HEK293 (cell line): ENCODE measurements at regions not wholly inside any gene's neighbourhood (a gene's known extent, or its start where the extent isn't known, plus 50 kb on each side); places are given as distances from the start of the nearest gene placed in this dataset.

Experiments used
- CTCF ChIA-PET: fragments of 350-600 bp; formaldehyde crosslinking; extraction: SDS; loops from one replicate; lab custom pipeline; 2021; ENCODE audit warnings: antibody characterized with exemption; lab: Yijun Ruan, JAX
- POLR2A ChIA-PET: fragments of 300-600 bp; formaldehyde crosslinking; extraction: SDS; loops from one replicate; lab custom pipeline; 2020; ENCODE audit warnings: antibody characterized with exemption, inconsistent platforms; lab: Yijun Ruan, JAX
- H3K27ac ChIP-seq: fragments of 200-500 bp; sonication (Bioruptor generic); 2 replicates; pipeline ENCODE4 v1.5.1; 2014; ENCODE audit warnings: low read depth, low read length, control low read depth, inconsistent platforms; ENCODE audit errors: extremely low read depth
- H3K36me3 ChIP-seq, 2 experiments: fragments of 200-500 bp in 1 of 2; sonication (Bioruptor generic) in 1 of 2; 1 replicate in 1 of 2; 2 replicates in 1 of 2; pipeline ENCODE4 v1.5.1; 2014 to 2017; ENCODE audit warnings: inconsistent platforms in 2 of 2, low read length in 2 of 2; ENCODE audit not compliant: control insufficient read depth in 2 of 2, insufficient read depth in 1 of 2
- H3K4me1 ChIP-seq: fragments of 200-500 bp; sonication (Bioruptor generic); 2 replicates; pipeline ENCODE4 v1.5.1; 2014; ENCODE audit warnings: mild to moderate bottlenecking, low read length, inconsistent platforms; ENCODE audit not compliant: control insufficient read depth, insufficient read depth
- H3K4me3 ChIP-seq: 2 replicates; pipeline ENCODE4 v1.5.1; 2011; ENCODE audit warnings: low read depth, mild to moderate bottlenecking, control low read depth, low read length, moderate library complexity
- H3K9me3 ChIP-seq: fragments of 200-500 bp; sonication (Bioruptor generic); 2 replicates; pipeline ENCODE4 v1.5.1; 2014; ENCODE audit warnings: low read depth, low read length, inconsistent platforms; ENCODE audit not compliant: control insufficient read depth, insufficient read depth
- ATF2 ChIP-seq: fragments of 450-650 bp; formaldehyde crosslinking; IDR thresholded peaks from 2 replicates; pipeline ENCODE4 v1.5.1; 2016; ENCODE audit warnings: missing biosample characterization, missing genetic modification characterization, low read depth
- BCL11A ChIP-seq: fragments of 450-650 bp; formaldehyde crosslinking; IDR thresholded peaks from 2 replicates; pipeline ENCODE4 v1.5.1; 2016; ENCODE audit warnings: low read depth, missing biosample characterization, missing genetic modification characterization
- GLI2 ChIP-seq: fragments of 450-650 bp; formaldehyde crosslinking; IDR thresholded peaks from 2 replicates; pipeline ENCODE4; 2017; ENCODE audit warnings: missing biosample characterization, missing genetic modification characterization, low read depth, borderline replicate concordance
- MYNN ChIP-seq: fragments of 450-650 bp; formaldehyde crosslinking; IDR thresholded peaks from 2 replicates; pipeline ENCODE4 v1.5.1; 2016; ENCODE audit warnings: missing biosample characterization, missing genetic modification characterization, borderline replicate concordance
- MZF1 ChIP-seq: fragments of 450-650 bp; formaldehyde crosslinking; IDR thresholded peaks from 2 replicates; pipeline ENCODE4 v1.5.1; 2017; ENCODE audit warnings: missing biosample characterization, missing genetic modification characterization, borderline replicate concordance
- SP2 ChIP-seq: fragments of 450-650 bp; formaldehyde crosslinking; IDR thresholded peaks from 2 replicates; pipeline ENCODE4 v1.5.1; 2016; ENCODE audit warnings: missing biosample characterization, missing genetic modification characterization
- YY2 ChIP-seq: fragments of 450-650 bp; formaldehyde crosslinking; IDR thresholded peaks from 2 replicates; pipeline ENCODE4 v1.5.1; 2016; ENCODE audit warnings: missing biosample characterization, missing genetic modification characterization
- ZFP69B ChIP-seq: fragments of 450-650 bp; formaldehyde crosslinking; IDR thresholded peaks from 2 replicates; pipeline ENCODE4 v1.5.1; 2016; ENCODE audit warnings: missing biosample characterization, missing genetic modification characterization
- ZNF214 ChIP-seq: fragments of 450-650 bp; formaldehyde crosslinking; IDR thresholded peaks from 2 replicates; pipeline ENCODE4 v1.5.1; 2017; ENCODE audit warnings: missing biosample characterization, mild to moderate bottlenecking, missing genetic modification characterization, borderline replicate concordance
- ZNF223 ChIP-seq: fragments of 450-650 bp; formaldehyde crosslinking; IDR thresholded peaks from 2 replicates; pipeline ENCODE4 v1.5.1; 2016; ENCODE audit warnings: missing biosample characterization, missing genetic modification characterization
- ZNF24 ChIP-seq: fragments of 450-650 bp; formaldehyde crosslinking; IDR thresholded peaks from 2 replicates; pipeline ENCODE4 v1.5.1; 2016; ENCODE audit warnings: missing biosample characterization, missing genetic modification characterization
- ZNF26 ChIP-seq: fragments of 450-650 bp; formaldehyde crosslinking; IDR thresholded peaks from 2 replicates; pipeline ENCODE4 v1.5.1; 2016; ENCODE audit warnings: missing biosample characterization, missing genetic modification characterization
- ZNF266 ChIP-seq: fragments of 450-650 bp; formaldehyde crosslinking; IDR thresholded peaks from 2 replicates; pipeline ENCODE4 v1.5.1; 2016; ENCODE audit warnings: missing biosample characterization, missing genetic modification characterization, low read depth
- ZNF350 ChIP-seq: fragments of 450-650 bp; formaldehyde crosslinking; IDR thresholded peaks from 2 replicates; pipeline ENCODE4 v1.5.0; 2017; ENCODE audit warnings: missing biosample characterization, mild to moderate bottlenecking, missing genetic modification characterization
- ZNF362 ChIP-seq: fragments of 450-650 bp; formaldehyde crosslinking; IDR thresholded peaks from 2 replicates; pipeline ENCODE4 v1.5.1; 2016; ENCODE audit warnings: missing biosample characterization, missing genetic modification characterization
- ZNF394 ChIP-seq: fragments of 450-650 bp; formaldehyde crosslinking; IDR thresholded peaks from 2 replicates; pipeline ENCODE4 v1.5.1; 2016; ENCODE audit warnings: missing biosample characterization, missing genetic modification characterization, mild to moderate bottlenecking, moderate library complexity, borderline replicate concordance
- ZNF518A ChIP-seq: fragments of 450-650 bp; formaldehyde crosslinking; conservative IDR thresholded peaks from 2 replicates; pipeline ENCODE4 v1.5.1; 2016; ENCODE audit warnings: low read depth, missing biosample characterization, missing genetic modification characterization
- ZNF561 ChIP-seq: fragments of 450-650 bp; IDR thresholded peaks from 2 replicates; pipeline ENCODE4 v1.5.1; 2018; ENCODE audit warnings: missing biosample characterization, missing genetic modification characterization, borderline replicate concordance
- ZNF596 ChIP-seq: fragments of 450-650 bp; IDR thresholded peaks from 2 replicates; pipeline ENCODE4 v1.5.0; 2018; ENCODE audit warnings: missing biosample characterization, mild to moderate bottlenecking, missing genetic modification characterization, moderate library complexity
- ZNF692 ChIP-seq: fragments of 450-650 bp; formaldehyde crosslinking; IDR thresholded peaks from 2 replicates; pipeline ENCODE4 v1.5.1; 2016; ENCODE audit warnings: missing biosample characterization, missing genetic modification characterization
- ZNF701 ChIP-seq: fragments of 450-650 bp; formaldehyde crosslinking; IDR thresholded peaks from 2 replicates; pipeline ENCODE4 v1.5.1; 2016; ENCODE audit warnings: missing biosample characterization, missing genetic modification characterization
- ZNF707 ChIP-seq: fragments of 450-650 bp; formaldehyde crosslinking; IDR thresholded peaks from 2 replicates; pipeline ENCODE4 v1.5.1; 2016; ENCODE audit warnings: missing biosample characterization, missing genetic modification characterization
- ZNF837 ChIP-seq: fragments of 450-650 bp; formaldehyde crosslinking; IDR thresholded peaks from 2 replicates; pipeline ENCODE4 v1.5.1; 2016; ENCODE audit warnings: missing biosample characterization, missing genetic modification characterization

GRCh38 chr4:17098996-17099395 lies 200.6 kb upstream of the LDB2 start (continued):
- no peak for TF ChIP-seq GLI2 (tag by site-specific recombination)
- no peak for TF ChIP-seq ZNF837 (tag by site-specific recombination)
- TF ChIP-seq ZNF24 (tag by site-specific recombination): no peak

GRCh38 chr4:17098401-17098800 lies 200.0 kb upstream of the LDB2 start:
- Histone ChIP-seq H3K36me3 (no peaks in the 10 kb centered on the region), H3K27ac (no peak overlapping the region), H3K4me3 (no peak overlapping the region), H3K9me3 (no peaks in the 10 kb centered on the region), H3K4me1 (no peaks in the 10 kb centered on the region)
- POLR2A ChIA-PET: no interaction called here
- TF ChIP-seq ZNF214 (tag by site-specific recombination) (no peak), ZNF26 (tag by site-specific recombination) (no peak), ZNF394 (tag by site-specific recombination) (no peak), BCL11A (tag by site-specific recombination) (no peak), ZNF561 (no peak), ATF2 (tag by site-specific recombination) (no peak), ZNF223 (no peak), ZNF362 (tag by site-specific recombination) (no peak), YY2 (tag by site-specific recombination) (no peak), ZNF596 (tag by site-specific recombination) (no peak), ZNF692 (tag by site-specific recombination) (no peak), ZNF701 (no peak), ZNF707 (tag by site-specific recombination) (no peak), ZNF266 (tag by site-specific recombination) (no peak), ZNF518A (tag by site-specific recombination) (no peak), ZNF350 (tag by site-specific recombination) (no peak), MYNN (tag by site-specific recombination) (no peak), MZF1 (tag by site-specific recombination) (no peak), SP2 (no peak), ZFP69B (tag by site-specific recombination) (no peak)
- CTCF ChIA-PET: no interaction called here
